Breast epithelium (tissue), 3 donors: ENCODE measurements at regions not wholly inside any gene's neighbourhood (a gene's known extent, or its start where the extent isn't known, plus 50 kb on each side); places are given as distances from the start of the nearest gene placed in this dataset.

Experiments used
- POLR2A ChIP-seq: fragments of 450-650 bp; IDR thresholded peaks from one replicate; pipeline ENCODE4 v1.6.1; 2016; ENCODE audit warnings: antibody characterized with exemption, mild to moderate bottlenecking, moderate library complexity
- POLR2AphosphoS5 ChIP-seq, 3 donors: sonication (generic); formaldehyde crosslinking; IDR thresholded peaks; one replicate each; pipeline ENCODE4 v1.6.1; 2017; ENCODE audit warnings: antibody characterized with exemption in 3 of 3
- TF ChIP-seq, protein P1 (sequence below), 3 donors: fragments of 450-650 bp; IDR thresholded peaks; one replicate each; pipeline ENCODE4 v1.5.1; 2016 to 2017; ENCODE audit warnings: antibody characterized with exemption in 3 of 3, mild to moderate bottlenecking in 3 of 3, moderate library complexity in 3 of 3

DNA sequence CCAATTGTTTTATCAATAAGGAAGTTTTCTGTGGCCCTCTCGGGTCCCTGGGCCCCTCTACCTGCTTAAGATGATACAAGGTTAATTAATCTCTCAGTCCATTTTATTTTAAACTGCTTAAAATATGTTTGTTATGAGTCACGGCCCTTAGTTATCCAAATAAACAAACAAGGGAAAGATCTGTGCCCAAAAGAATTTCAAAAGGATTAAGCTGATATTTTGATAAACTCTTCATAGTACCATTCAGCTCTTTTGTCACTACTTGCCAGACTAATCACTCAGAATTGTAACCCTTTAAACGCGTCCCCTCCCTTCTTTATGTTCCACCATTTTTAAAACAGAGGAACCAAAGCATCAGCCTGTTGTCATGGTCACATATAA lies 144.7 kb upstream of the STK17B start:
- TF ChIP-seq, protein P1, sequence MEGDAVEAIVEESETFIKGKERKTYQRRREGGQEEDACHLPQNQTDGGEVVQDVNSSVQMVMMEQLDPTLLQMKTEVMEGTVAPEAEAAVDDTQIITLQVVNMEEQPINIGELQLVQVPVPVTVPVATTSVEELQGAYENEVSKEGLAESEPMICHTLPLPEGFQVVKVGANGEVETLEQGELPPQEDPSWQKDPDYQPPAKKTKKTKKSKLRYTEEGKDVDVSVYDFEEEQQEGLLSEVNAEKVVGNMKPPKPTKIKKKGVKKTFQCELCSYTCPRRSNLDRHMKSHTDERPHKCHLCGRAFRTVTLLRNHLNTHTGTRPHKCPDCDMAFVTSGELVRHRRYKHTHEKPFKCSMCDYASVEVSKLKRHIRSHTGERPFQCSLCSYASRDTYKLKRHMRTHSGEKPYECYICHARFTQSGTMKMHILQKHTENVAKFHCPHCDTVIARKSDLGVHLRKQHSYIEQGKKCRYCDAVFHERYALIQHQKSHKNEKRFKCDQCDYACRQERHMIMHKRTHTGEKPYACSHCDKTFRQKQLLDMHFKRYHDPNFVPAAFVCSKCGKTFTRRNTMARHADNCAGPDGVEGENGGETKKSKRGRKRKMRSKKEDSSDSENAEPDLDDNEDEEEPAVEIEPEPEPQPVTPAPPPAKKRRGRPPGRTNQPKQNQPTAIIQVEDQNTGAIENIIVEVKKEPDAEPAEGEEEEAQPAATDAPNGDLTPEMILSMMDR (IDR thresholded peaks at IDR 0.05) = no peak
- TF ChIP-seq POLR2A (no peak), POLR2AphosphoS5 (IDR thresholded peaks at IDR 0.05) (no peak)
